HPDE6-E6E7 (cell line): ENCODE measurements at regions not wholly inside any gene's neighbourhood (a gene's known extent, or its start where the extent isn't known, plus 50 kb on each side); places are given as distances from the start of the nearest gene placed in this dataset.

ENCODE experiments used
- DNase-seq: peaks from one replicate; pipeline ENCODE4 v3.0.0; 2011; ENCODE audit warnings: missing footprints; ENCODE audit errors: extremely low spot score

DNA sequence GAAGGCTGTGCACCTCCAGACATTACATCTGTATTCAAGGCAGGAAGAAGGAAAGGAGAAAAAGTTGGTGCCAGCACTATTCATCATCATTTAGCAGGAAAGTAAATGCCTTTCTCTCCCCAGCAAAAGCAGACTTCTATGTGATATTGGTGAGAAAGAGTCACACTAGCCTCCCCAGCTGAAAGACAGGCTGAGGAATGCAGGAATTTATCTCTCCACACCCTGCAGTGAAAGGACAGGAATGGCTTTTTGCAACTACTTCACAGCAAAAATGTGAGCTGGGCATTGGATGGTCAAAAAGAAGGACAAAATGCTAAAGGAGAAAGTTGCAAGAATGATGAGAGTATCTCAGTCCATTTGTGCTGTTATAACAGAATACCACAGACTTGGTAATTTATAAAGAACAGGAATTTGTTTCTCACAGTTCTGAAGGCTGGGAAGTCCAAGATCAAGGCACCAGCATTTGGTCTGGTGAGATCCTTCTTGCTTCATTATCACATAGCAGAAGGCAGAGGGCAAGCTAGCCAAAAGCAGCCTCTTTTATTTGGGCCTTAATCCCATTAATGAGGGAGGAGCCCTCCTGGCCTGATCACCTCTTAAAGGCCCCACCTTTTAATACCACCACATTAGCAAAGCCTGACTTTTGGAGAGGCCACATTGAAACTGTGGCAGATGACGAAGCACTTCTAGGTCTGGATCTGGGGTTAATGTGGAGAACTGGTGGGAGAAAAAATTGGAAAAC, 388.1 kb upstream of the SLC14A2 start:
- DNase-seq, result no peak

DNA sequence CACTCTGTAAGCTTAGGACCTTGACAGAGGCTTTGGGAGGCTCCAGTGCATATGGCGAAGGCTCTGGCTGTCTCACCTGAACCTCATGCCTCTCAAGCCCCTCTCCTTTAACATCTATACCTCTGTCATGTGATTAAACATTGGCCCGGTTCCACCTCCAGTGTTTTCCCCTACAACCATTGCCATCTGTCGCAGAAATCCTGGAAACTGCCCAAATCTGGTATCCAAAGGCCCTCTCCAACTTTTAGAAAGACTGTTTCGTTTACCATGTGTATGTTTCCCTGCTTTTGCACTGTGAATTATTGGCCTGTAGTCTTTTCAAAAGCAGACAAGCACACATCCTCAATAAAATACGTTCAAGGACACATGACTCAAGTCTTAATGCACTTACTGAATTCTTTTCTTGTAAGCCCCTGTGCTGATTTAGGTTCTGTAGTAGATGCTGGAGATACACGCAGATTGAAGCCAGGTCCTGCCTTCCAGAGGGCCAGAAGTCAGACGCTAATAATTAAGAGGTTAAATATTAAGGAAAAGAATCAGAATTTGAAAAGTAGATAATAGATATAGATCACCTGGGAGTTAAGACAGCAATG, 386.4 kb upstream of the SLC14A2 start:
- no peak for DNase-seq

DNA sequence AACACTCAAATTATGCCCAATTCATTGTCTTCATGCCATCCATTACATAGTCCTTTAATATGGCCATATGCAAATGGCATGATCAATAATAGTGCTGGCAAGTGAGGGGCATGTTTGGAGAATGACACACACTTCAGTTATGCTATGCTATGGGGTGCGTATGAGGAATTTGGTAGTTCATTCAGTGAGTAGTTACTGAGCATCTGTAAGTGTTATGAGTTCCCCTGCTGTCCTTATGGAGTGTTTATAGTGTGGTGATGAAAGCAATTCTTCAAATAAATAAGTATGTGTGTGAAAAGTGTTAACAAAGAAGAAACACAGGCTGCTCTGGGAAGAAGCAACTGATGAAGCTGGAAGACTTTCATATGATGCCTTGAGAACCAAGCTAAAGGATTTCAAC, 383.7 kb upstream of the SLC14A2 start:
- DNase-seq, result no peak

DNA sequence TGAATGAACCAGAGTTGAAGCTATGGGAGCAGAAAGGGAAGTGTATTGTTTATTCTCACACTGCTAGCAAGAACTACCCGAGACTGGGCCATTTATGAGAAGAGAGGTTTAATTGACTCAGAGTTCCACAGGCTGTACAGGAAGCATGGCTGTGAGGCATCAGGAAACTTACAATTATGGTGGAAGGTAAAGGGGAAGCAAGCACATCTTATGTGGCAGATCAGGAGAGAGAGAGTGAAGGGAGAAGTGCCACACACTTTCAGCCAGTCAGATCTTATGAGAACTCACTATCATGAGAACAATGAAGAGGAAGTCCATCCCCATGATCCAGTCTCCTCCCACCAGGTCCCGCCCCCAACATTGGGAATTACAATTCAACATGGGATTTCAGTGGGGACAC, 383.2 kb upstream of the SLC14A2 start:
- no peak for DNase-seq

DNA sequence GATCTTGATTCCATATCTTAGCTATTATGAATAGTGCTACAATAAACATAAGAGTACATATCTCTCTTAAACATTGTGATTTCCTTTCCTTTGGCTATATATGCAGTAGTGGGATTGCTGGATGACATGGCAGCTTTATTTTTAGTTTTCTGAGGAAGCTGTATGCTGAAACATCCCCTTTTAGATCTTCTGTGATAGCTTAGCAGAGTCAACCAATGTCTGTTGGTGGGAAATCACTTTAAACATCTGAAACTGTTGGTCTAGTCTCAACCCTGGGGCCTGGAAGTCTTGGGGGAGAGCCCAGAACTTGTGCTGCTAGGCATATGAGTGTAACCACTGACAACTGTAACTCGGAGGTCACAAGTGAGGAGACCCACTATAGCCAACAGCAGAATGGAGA, 378.6 kb upstream of the SLC14A2 start:
- DNase-seq, result no peak

DNA sequence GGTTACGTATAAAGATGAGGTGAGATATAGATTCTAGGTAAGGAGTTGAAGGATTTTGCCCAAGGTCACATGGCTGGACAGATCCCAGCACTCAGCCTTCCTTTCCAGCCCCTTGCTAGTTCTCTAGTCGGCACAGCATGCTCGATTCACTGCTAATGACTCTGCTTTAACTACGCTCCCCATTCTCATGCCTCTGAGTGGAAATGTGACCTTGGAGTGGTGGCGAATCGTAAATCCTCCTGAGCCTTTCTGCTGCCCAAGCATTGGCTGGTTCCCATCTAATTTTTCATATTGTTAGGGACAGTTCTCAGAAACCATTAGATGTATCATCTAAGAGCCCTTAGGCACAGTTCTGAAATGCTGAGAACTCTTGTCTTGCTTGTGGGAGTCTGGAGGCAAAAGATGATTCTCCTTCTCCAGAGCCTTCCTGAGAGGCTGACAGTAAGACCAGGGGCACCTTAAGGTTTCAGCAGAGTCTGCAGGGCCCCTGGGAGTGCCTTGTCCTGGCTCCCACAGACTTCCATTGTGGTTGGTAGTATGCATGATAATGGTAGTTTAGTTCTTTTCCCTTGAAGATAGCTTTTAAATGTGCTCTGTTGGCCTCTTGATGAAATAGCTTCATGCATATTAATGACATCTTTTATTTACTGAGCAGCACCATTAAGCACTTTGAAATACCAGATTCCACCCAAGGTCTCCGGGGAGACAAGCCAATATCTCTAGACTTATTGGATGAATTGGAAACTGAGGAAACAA, 377.8 kb upstream of the SLC14A2 start:
- no peak for DNase-seq

DNA sequence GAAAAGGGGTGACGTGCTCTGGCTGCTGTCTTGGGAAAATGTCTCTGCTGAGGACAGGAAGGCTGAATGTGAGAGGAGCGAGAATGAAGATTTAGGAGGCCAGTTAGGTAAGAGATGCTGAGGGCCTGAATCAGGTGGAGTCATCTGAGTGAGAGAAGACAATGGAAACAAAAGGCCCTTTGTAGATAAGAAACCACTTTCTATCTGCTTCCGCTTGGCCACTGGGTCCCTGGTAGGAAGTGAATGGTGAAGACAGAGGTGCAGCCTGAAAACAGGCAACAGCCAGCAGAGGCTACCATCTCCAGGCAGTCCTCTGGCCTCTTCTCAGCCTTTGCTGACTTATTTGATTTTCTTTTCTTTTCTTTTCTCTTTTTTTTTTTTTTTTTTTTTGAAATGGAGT, 374.0 kb upstream of the SLC14A2 start:
- no peak for DNase-seq

DNA sequence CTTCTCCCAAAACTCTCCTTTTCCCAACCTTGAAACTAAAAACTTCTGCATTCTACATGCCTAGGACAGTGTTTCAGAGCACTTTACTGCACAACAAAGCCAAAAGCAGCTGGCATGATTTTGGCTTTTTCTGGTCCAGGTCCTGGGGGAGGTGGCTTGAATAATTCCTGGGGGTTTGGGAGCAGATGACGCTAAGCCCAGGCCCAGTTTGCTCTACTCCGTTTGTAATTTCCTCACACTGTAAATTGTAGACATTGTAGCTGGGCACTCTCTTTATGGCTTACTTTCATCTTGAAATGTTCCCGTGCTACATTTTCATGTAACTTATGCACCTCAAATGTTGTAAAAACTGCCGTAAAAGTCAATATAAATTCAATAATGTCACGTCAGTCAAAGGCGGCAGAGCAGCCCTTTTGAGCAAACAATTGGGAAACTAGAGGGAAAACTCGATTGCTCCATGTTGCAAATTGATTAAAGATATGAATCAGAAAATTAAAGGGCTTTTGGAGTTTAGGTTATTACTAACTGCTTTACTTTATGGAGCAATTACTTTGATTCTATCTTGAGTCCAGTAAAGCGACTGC, 373.2 kb upstream of the SLC14A2 start:
- no peak for DNase-seq

DNA sequence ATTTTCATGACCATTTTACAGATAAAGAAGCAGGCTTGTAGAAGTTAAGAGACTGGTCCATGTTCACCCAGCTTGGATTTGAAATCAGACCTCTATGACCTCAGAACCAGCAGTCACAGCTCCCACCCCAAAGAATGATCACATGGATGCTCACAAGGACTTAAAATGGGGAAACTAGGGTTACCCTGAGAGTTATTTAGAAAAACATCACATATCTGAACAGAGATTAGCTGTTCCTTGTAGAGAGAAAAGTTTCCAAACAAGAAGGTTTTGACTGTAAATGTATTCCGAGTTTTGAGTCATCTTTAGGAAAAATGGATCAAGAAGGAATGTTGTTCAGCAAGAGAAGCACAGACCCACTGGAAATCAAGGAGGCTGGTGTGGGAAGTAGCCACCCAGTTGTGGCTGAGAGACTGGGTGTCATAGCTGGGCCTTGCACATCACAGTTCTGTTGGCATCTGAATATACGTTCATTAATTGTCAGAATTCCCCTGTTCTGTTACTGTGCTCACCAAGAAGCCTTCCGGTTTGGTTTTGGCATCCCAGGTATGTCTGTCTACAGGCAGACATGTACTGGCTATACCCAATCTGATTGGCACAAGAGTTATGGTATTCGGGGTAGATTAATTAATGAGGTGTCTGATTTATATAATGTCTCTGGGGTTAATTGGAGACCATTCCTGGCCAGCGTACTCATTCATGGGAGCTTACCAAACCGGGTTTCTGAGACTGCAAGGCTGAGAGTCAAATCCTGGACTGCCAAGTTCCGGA, 371.8 kb upstream of the SLC14A2 start:
- no peak for DNase-seq

DNA sequence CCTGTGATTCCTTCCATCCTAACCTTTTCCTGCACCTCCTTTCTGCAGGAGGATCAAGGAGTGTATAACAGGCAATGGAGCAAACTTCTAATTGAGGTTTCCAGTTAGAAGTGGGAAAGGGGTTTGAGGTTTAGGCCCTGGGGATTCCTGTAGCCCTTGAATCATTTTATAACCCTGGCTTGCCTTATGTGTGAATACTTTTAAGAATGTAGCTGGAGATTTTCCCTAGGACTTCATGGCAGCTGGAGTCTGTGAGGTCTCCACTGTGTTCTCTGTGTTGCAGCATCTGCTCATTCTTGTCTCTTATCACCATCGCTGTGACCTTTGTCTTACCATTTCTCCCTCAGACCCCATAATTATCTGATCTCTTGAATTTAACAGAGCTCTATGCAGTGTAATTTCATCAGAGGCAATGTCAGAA, 370.2 kb upstream of the SLC14A2 start:
- DNase-seq, result no peak

DNA sequence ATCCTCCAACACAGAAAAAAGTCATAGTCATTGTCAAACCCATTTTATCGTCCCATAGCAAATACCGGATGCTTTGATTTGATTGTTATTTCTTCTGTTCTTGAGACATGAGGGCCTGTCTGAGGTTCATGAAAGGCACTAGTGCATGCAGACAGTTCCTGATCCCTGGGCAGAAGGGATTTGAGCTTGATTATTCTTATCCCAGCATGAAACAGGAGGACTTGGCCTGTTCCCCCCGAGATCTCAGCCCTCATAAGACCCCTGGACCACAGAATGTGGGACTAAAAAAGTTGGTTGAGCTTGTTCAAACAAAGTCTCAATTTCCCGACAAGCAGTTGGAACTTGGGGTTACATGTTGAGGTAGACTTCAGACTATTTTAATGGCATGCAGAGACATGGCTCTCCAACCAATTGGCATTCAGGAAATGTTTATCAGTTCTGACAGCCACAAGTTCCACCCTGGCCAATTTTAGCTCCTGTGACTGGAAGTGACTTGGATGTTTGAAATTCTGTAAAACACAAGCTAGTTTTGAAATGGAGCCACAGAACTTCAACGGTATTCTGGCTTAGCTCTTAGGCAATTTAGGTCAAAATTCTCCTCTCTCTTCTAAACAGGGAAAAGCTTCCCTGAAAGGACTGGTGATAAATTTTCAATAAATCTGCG, 366.9 kb upstream of the SLC14A2 start:
- DNase-seq, result no peak

DNA sequence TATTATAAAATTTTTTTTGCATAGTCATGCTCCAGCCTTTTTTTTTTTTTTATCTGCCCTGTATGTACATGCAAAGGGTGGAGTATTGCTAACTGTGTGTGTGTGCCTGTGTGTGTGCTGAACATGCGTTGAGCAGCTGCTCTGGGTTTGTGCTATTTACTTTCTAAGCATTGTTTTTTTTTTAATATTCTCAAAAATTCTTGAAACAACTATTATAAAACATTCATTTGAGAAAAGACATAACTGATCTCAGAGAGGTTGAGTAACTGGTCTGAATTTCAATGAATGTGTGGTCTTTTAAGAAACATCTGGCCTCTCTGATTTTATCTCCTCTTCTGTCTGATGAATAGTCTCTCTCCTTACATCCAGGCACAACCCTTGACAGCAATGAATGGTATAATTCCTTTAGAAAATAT, 366.0 kb upstream of the SLC14A2 start:
- no peak for DNase-seq

DNA sequence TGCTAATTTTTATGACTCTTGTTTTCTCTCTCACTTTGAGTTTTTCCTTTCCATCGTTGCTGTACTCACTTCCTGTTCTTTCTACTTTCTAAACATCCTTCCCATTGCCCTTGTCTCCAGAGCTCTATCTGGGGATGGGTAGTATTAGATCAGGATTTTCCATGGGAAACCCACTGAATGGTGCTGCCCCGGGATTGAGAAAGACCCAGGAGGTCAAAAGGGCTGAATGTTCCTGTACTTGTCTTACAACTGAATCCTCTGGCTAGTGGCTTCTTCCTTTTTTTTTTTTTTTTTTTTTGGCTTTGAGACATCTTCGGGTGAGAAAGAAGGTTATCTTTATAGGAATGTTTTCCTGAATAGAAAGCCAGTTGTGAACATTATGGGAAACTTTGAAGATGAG, 364.8 kb upstream of the SLC14A2 start:
- no peak for DNase-seq

DNA sequence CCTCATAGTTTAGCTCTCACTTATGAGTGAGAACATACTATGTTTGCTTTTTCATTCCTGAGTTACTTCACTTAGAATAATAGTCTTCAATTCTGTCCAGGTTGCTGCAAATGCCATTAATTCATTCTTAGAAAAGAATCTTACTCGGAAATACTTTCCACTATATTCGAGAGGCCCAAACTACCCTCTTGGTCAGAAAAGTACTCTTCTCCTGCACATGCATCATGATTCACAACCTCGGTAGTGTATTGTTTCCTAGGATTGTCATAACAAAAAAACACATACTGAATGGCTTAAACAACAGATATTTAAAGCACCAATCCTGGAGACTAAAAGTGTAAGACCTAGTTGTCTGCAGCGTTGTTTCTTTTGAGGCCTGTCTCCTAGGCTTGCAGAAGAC, 364.0 kb upstream of the SLC14A2 start:
- DNase-seq, result no peak

DNA sequence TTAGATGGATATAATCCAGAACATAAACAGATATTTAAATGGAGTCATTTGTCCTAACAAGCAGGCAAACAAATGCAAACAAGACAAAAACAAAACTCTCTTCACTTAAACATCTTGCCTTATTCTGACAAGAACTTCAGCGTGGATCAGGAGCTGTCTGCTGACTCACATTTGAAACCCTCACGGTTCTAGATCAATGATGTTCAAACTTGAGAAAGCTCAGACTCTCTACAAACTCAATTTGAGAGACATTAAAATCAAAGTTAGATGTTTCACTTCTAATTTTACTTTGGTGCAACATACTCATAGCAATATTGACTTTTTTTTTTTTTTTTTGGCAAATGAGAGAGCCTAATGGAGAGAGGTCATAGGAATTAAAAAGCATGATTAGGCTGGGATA, 362.8 kb upstream of the SLC14A2 start:
- DNase-seq, result no peak

DNA sequence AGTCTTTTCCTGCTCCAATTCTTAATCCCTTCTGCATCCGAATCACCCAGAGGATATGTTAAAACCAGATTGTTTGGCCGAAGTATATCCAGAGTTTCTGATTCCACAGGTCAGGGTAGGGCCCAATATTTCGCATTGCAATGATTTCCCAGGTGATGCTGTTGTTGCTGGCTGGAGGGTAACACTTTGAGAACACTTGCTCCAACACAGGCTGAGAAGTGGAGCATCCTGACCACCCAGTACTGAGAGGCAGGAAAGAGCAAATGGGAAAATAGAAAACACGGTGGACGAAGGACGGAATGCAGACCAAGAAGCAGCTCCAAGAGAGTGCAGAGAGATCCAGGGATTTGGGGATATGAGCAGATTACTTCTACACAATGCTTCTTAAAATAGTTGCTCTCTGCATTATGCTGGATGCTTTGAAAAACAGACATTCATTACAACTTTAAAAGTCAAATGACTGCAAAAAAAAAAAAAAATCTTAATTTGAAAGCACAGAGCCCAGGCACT, 362.2 kb upstream of the SLC14A2 start:
- no peak for DNase-seq

DNA sequence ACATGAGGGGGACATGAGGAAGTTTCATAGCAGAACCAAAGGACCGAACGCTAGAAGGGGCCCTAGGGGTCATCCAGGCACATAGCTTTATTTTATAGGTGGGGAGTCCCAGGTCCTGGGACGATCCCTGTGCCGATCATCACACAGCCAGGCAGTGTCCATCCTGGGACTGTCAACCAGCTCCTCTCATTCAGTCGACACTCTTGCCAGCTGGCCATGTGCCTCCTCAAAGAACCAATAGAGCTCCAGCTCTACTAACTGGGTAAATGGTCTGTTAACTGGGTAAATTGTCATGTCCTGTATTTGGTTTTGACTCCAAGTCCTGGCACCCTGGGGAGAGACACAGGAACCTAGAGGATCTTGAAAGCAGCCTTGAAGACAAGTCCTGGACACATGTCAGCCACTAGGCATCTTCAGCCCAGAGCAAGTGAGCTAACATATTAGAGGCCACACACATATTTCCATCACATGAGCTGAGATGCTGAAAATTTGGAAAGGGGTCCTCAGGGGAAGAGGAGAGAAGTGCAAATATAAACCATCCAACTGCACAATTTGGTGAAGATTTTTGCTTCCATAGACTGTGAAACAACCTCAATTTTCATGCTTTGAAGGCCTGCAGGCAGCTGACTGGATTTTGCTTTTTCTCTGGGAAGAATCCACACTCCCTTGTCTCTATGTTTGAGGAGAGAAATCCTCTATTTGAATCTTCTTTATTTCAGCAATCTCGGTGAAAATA, 361.1 kb upstream of the SLC14A2 start:
- DNase-seq, result no peak

DNA sequence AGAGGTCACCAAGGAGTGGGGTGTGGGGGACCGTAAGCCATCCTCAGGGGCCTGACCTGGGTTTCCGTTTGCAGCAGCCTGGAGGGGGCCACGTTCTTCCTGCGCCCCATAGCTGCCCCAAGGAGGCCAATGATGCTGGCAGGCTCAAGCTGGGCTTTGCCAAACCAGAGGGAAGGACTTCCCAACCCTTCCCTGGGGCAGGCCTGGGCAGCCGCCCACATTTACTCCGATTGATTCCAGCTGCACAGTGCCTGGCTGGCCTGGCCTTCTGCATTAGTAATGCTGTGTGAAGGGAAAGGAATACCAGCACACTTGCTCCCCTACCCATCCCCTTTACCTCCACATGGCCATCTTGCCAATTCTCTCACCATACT, 360.6 kb upstream of the SLC14A2 start:
- no peak for DNase-seq

DNA sequence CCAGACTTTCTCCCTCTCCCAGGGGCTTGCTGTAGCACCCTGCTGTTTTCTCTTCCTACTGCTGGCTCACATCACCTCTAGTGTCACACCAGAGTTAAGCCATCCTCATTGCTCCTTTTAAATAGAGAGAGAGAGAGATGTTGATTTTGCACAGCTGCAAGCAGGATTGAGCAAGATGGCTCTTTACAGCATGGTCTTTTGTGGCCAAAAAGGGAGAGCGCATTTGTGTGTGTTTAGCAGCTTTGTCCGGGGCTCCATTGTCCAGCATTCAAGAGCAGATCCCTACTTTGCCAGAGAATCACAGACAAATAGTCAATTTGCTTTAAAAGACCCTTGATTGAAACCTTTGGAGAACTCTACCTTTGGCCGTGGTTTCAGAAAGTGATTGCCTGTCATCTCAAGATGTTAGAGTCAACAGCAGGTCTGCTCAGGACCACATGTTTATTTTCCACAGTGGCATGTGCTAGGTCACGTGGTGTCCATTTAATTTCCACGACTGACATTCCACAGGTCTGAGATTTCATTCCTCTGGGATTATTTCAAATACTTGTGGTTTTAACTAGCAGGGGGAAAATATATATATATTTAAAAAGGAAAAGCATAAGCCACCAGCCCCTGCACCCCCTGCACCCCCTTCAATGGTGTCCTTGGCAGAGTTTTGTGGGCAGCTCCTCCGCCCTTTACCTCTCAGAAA, 359.9 kb upstream of the SLC14A2 start:
- no peak for DNase-seq

DNA sequence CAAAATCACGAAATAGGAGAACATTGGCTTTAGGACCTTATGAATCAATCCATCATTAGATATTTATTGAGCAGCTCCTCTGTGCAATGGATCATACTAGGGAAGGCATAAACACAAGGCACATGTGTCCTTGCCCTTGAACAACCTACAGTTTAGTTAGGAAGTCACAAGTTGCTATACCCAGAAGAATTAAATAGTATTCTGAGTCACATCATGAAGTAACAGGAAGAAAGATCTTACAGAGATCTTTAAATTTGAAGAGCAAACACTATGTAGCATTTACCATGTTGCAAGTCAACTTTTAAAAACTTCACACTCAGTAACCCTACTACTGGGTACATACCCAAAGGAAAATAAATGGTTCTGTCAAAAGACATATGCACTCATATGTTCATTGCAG, 355.2 kb upstream of the SLC14A2 start:
- DNase-seq, result no peak
